ENCODE measurements at regions not wholly inside any gene's neighbourhood (a gene's known extent, or its start where the extent isn't known, plus 50 kb on each side); places are given as distances from the start of the nearest gene placed in this dataset.

GRCh38 chr18:56109757-56110156, 521.8 kb upstream of the TCF4 start:
- Histone ChIP-seq H3K27me3 (no peaks in the 10 kb centered on the region), H3K4me3 (no peak overlapping the region), H3K4me1 (peaks cover 0 to 4% of the 10 kb centered on the region in 2 donors), H3K9me3 (no peaks in the 10 kb centered on the region), H3K36me3 (no peaks in the 10 kb centered on the region), H3K27ac (no peak overlapping the region)
- DNase-seq (no peak), ATAC-seq (no peak)
- in situ Hi-C loops (cut with MboI; ENCODE audit: low sequenced_read_pairs in 4 of 4): no loop called here
- TF ChIP-seq CTCF (IDR thresholded peaks at IDR 0.05 in 4 of 5, conservative IDR thresholded peaks at IDR 0.05 in 1 of 5) (no peak), POLR2A (IDR thresholded peaks at IDR 0.05) (no peak)
- intact Hi-C loops (cut with DNase I; ENCODE audit: low total_unique reads): no loop called here

DNA sequence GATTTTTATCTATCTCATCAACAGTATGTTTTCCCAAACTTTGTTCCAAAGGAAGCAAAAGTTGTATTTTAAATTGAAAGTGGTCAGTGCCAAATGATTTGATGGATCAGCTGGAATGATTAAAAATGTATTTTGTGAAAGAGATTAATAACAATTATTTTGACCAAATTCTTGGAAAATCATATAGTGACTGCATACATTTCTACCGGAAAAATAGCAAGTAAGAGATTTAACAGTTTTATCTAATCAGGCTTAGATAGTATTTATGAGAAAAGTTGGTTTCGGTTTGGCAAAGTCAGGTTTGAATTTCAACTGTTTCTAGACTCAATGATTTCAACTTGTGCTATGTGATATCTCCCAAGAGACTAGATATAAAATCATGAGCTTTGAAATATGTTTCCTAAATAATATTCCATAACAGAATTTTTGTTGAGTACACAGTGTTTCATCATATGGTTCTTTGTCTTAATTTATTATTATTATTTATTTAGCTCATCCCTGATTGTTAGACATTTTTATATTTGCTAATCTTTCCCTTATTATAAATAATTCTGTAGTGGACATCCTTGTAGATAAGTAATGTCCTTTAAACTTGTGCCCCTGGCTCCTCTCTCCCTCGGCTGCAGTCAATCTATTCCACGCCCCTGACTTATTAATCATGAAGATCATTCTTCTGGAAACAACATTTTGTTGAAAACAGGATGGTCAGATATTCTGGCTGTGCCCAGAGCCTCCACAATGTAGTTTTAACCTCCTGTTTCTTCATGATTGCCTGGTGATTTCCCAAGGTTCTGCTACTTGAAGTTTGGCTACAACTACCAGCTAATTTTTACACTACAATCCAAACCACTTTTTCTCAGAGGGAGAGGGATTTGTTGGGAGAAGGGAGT, 520.7 kb upstream of the TCF4 start:
- no peak overlapping the region for H3K4me3 ChIP-seq
- ATAC-seq (no peak), DNase-seq (no peak)
- H3K4me1 ChIP-seq: peaks cover 0 to 4% of the 10 kb centered on the region in 2 donors
- H3K27me3 ChIP-seq: no peaks in the 10 kb centered on the region
- H3K9me3 ChIP-seq: no peaks in the 10 kb centered on the region
- intact Hi-C loops (cut with DNase I; ENCODE audit: low total_unique reads): no loop called here
- in situ Hi-C loops (cut with MboI; ENCODE audit: low sequenced_read_pairs in 4 of 4): no loop called here
- TF ChIP-seq POLR2A (IDR thresholded peaks at IDR 0.05): no peak
- no peak for TF ChIP-seq CTCF (IDR thresholded peaks at IDR 0.05 in 4 of 5, conservative IDR thresholded peaks at IDR 0.05 in 1 of 5)
- H3K36me3 ChIP-seq: no peaks in the 10 kb centered on the region
- peak overlapping the region in 3 of 4 donors; percentile 14 to 49 (median 21) for H3K27ac ChIP-seq

DNA sequence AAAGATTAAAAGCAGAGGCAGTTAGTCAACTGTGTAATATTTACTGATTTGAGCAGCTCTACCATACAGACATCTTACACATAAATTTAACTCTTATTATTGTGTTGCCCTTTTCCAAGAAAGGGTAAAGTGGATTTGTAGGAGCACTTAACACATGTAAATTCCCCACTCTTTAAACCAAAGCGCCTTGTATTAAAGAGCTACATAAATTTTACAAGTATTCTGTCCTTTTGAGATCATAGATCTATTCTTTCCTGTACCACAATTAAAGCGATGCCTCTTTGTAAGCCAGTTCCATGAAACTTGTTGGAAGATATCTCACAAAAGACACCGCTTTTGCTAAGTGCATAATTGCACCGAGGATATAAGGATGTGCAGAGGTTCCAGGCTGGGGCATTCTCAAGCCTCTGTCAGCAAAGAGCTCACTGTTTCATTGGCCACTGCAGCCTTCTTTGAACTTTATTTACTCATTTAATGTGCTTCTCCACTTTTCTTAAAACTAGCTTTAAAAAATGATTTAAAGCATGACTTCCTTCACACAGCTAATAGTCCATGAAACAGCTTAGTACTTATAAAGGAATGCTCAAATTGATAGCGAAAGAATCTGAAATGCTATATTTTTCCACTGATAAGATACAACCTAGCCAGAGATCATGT, 520.0 kb upstream of the TCF4 start:
- H3K9me3 ChIP-seq: no peaks in the 10 kb centered on the region
- no peak for ATAC-seq
- intact Hi-C loops (cut with DNase I; ENCODE audit: low total_unique reads): no loop called here
- H3K36me3 ChIP-seq: no peaks in the 10 kb centered on the region
- TF ChIP-seq POLR2A (IDR thresholded peaks at IDR 0.05) (no peak), CTCF (IDR thresholded peaks at IDR 0.05 in 4 of 5, conservative IDR thresholded peaks at IDR 0.05 in 1 of 5) (no peak)
- in situ Hi-C loops (cut with MboI; ENCODE audit: low sequenced_read_pairs in 4 of 4): no loop called here
- H3K4me1 ChIP-seq: peaks cover 0 to 4% of the 10 kb centered on the region in 2 donors
- H3K27me3 ChIP-seq: no peaks in the 10 kb centered on the region
- peak overlapping the region in 1 of 4 donors; percentile 21 for H3K27ac ChIP-seq
- no peak for DNase-seq
- H3K4me3 ChIP-seq: no peak overlapping the region

DNA sequence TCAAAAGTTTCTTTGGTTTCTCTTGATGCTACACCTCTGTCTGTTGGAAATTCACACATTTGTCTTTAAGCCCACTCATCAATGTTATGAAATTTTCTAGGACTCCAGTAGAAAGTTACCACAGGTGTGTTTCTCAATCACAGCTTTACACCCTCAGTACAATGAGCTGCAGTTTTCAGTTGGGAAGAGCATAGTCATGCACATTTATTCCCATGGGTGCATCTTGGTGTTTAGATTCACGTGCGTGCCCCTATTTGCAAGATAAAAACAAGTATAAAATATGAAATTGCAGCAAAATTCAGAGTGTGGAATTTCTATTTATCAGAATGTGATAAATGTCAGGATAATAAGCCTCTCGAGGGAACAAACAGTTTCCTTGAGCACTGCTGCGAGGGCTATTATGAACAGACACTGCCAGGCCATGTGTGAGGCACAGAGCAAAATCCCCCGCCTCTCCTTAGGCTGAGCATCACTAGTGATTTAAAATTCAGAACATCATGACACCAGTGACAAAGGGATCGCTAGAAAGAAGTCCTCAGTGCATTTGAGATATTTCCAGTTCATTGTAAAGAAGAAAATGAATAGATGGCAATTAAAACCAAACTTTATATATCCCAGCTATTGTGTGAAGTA, 512.2 kb upstream of the TCF4 start:
- no peak overlapping the region for H3K27ac ChIP-seq
- H3K9me3 ChIP-seq: no peaks in the 10 kb centered on the region
- DNase-seq (no peak), ATAC-seq (no peak)
- no peaks in the 10 kb centered on the region for H3K4me1 ChIP-seq
- intact Hi-C loops (cut with DNase I; ENCODE audit: low total_unique reads) (no loop called here), in situ Hi-C loops (cut with MboI; ENCODE audit: low sequenced_read_pairs in 4 of 4) (no loop called here)
- no peaks in the 10 kb centered on the region for H3K36me3 ChIP-seq
- H3K27me3 ChIP-seq: no peaks in the 10 kb centered on the region
- no peak overlapping the region for H3K4me3 ChIP-seq
- TF ChIP-seq POLR2A (IDR thresholded peaks at IDR 0.05) (no peak), CTCF (IDR thresholded peaks at IDR 0.05 in 4 of 5, conservative IDR thresholded peaks at IDR 0.05 in 1 of 5) (no peak)

Measured in gastrocnemius medialis (tissue), 4 donors.